HepG2 (cell line): ENCODE measurements at regions not wholly inside any gene's neighbourhood (a gene's known extent, or its start where the extent isn't known, plus 50 kb on each side); places are given as distances from the start of the nearest gene placed in this dataset.

Source experiments
- ZBTB1 ChIP-seq: sonication (generic); formaldehyde crosslinking; IDR thresholded peaks from 2 replicates; pipeline ENCODE4 v1.4.0; 2020; ENCODE audit warnings: missing genetic modification reagents, borderline replicate concordance
- ZNF552 ChIP-seq: sonication (generic); formaldehyde crosslinking; IDR thresholded peaks from 2 replicates; pipeline ENCODE4 v1.9.0; 2022; ENCODE audit warnings: missing genetic modification reagents, mild to moderate bottlenecking, borderline replicate concordance

DNA sequence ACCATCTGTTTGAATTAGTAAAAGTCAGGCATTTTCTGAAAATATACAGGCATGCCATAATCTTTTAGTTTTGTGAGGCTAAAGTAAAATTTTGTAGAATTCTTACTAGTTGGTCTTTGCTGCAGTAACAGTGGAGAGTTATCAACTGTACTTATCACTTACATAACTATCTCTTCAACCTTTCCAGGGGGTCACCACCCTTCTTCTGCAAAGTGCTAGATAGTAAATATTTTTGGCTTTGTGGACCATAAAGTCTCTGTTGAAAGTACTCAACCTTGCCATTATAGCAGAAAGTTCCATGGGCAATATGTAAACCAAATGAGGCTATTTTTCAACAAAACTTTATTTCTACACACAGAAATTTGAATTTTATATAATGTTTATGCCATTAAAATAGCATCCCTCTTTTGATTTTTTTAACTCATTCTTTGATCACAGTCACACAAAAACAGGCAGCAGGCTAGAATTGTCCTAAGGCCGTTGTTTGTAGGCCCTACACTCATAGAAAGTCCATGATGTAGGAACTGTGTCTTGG lies 59.5 kb upstream of the KLF6 start:
- TF ChIP-seq ZBTB1, result no peak
- TF ChIP-seq ZNF552 (CRISPR knock-in tag), result no peak
